HCT116 (cell line): ENCODE measurements at regions not wholly inside any gene's neighbourhood (a gene's known extent, or its start where the extent isn't known, plus 50 kb on each side); places are given as distances from the start of the nearest gene placed in this dataset.

Experiments
- ATAC-seq: fragments of 200-7000 bp; cut with Tn5 transposase; 2 replicates; pipeline ENCODE4 v1.9.1; 2020; ENCODE audit warnings: mild to moderate bottlenecking, moderate library complexity
- BruUV-seq: library from RNA; stranded (reverse); fragments of 400-500 nt; replicated peaks from 2 replicates; lab custom pipeline; 2021; lab: Mats Ljungman, UMichigan
- CTCF ChIA-PET: fragments of 300-600 bp; sonication (Branson Sonifier 250); formaldehyde crosslinking; loops from one replicate; lab custom pipeline; 2021; ENCODE audit warnings: antibody characterized with exemption; lab: Charles Lee
- POLR2A ChIA-PET: fragments of 300-600, 350-600 bp; sonication (Branson Sonifier 250); formaldehyde crosslinking; loops from one replicate; lab custom pipeline; 2021; ENCODE audit warnings: antibody characterized with exemption; lab: Charles Lee
- RAD21 ChIA-PET, 2 experiments: fragments of 300-600 bp; sonication (Branson Sonifier 250); formaldehyde crosslinking; loops; one replicate each; lab custom pipeline; 2023; ENCODE audit warnings: low total read pairs in 2 of 2; ENCODE audit not compliant: uncharacterized antibody in 2 of 2, unreplicated experiment in 2 of 2, low non-redundant PET in 1 of 2; lab: Charles Lee
- DNase-seq: peaks from one replicate; pipeline ENCODE4 v3.0.0-alpha.2; 2010; ENCODE audit warnings: low read depth, low spot score
- H2AFZ ChIP-seq: fragments of 200-600 bp; shearing (Covaris generic), sonication (generic); 2 replicates; pipeline ENCODE4 v1.6.1; 2017; ENCODE audit warnings: low read depth, mixed run types, mixed read lengths, antibody characterized with exemption, low read length; ENCODE audit not compliant: poor library complexity, severe bottlenecking
- H3K27ac ChIP-seq: 2 replicates; pipeline ENCODE4 v1.5.1; 2012; ENCODE audit warnings: low read depth, low read length
- H3K27me3 ChIP-seq: fragments of 200-600 bp; sonication (generic); 2 replicates; pipeline ENCODE4 v1.6.1; 2016; ENCODE audit warnings: mixed run types, low read length, mixed read lengths; ENCODE audit not compliant: insufficient read depth
- H3K36me3 ChIP-seq, 2 experiments: fragments of 200-500 bp in 1 of 2; fragments of 200-600 bp in 1 of 2; sonication (Bioruptor generic) in 1 of 2; sonication (generic) in 1 of 2; 2 replicates each; pipeline versions ENCODE4 v1.5.1 to v1.6.1; 2014 to 2016; ENCODE audit warnings: low read length in 2 of 2, inconsistent platforms in 1 of 2, mixed read lengths in 1 of 2, mixed run types in 1 of 2; ENCODE audit not compliant: insufficient read depth in 2 of 2, control insufficient read depth in 1 of 2
- H3K4me1 ChIP-seq, 2 experiments: fragments of 200-600 bp in 1 of 2; sonication (generic) in 1 of 2; 2 replicates each; pipeline versions ENCODE4 v1.5.1 to v1.6.1; 2012 to 2017; ENCODE audit warnings: low read length in 2 of 2, inconsistent platforms in 1 of 2, mild to moderate bottlenecking in 1 of 2, mixed read lengths in 1 of 2, mixed run types in 1 of 2, moderate library complexity in 1 of 2; ENCODE audit not compliant: insufficient read depth in 2 of 2, control insufficient read depth in 1 of 2
- H3K4me2 ChIP-seq: fragments of 200-600 bp; sonication (generic); 2 replicates; pipeline ENCODE4 v1.6.1; 2017; ENCODE audit warnings: mixed run types, low read length, mixed read lengths
- H3K4me3 ChIP-seq, 2 experiments: fragments of 200-600 bp in 1 of 2; sonication (generic) in 1 of 2; replicated peaks in 1 of 2; 2 replicates each; pipeline ENCODE4 v1.5.1; 2011 to 2016; ENCODE audit warnings: low read length in 2 of 2, control low read depth in 1 of 2, low read depth in 1 of 2, mild to moderate bottlenecking in 1 of 2, mixed read lengths in 1 of 2, mixed run types in 1 of 2
- H3K79me2 ChIP-seq: fragments of 200-600 bp; sonication (generic); 2 replicates; pipeline ENCODE4 v1.6.1; 2017; ENCODE audit warnings: mild to moderate bottlenecking, mixed run types, low read length, moderate library complexity, mixed read lengths; ENCODE audit not compliant: insufficient read depth
- H3K9ac ChIP-seq: fragments of 200-600 bp; sonication (generic); 2 replicates; pipeline ENCODE4 v1.6.1; 2016; ENCODE audit warnings: low read length, mixed read lengths
- H3K9me2 ChIP-seq: fragments of 200-600 bp; sonication (generic), shearing (Covaris generic); 2 replicates; pipeline ENCODE4 v1.6.1; 2017; ENCODE audit warnings: mixed run types, mild to moderate bottlenecking, moderate library complexity; ENCODE audit not compliant: insufficient read depth
- H3K9me3 ChIP-seq, 2 experiments: fragments of 200-500 bp in 1 of 2; fragments of 200-600 bp in 1 of 2; sonication (Bioruptor generic) in 1 of 2; sonication (generic) in 1 of 2; 2 replicates each; pipeline ENCODE4 v1.6.1; 2014 to 2017; ENCODE audit warnings: low read length in 2 of 2, mixed read lengths in 2 of 2, inconsistent platforms in 1 of 2, low read depth in 1 of 2, mild to moderate bottlenecking in 1 of 2, mixed run types in 1 of 2, moderate library complexity in 1 of 2; ENCODE audit not compliant: control insufficient read depth in 1 of 2, insufficient read depth in 1 of 2
- H4K20me1 ChIP-seq: fragments of 200-600 bp; sonication (generic), shearing (Covaris generic); 2 replicates; pipeline ENCODE4 v1.6.1; 2017; ENCODE audit warnings: mixed run types, mild to moderate bottlenecking, moderate library complexity; ENCODE audit not compliant: insufficient read depth
- ATF3 ChIP-seq: IDR thresholded peaks from 2 replicates; pipeline ENCODE4 v1.6.1; 2012
- EGR1 ChIP-seq: IDR thresholded peaks from 2 replicates; pipeline ENCODE4 v1.6.1; 2012; ENCODE audit warnings: low read depth
- JUND ChIP-seq: IDR thresholded peaks from 2 replicates; pipeline ENCODE4 v1.6.1; 2012
- RAD21 ChIP-seq: IDR thresholded peaks from 2 replicates; pipeline ENCODE4 v1.6.1; 2012; ENCODE audit warnings: low read depth, mild to moderate bottlenecking
- REST ChIP-seq: IDR thresholded peaks from 2 replicates; pipeline ENCODE4 v1.6.1; 2012; ENCODE audit warnings: low read depth
- SP1 ChIP-seq: IDR thresholded peaks from 2 replicates; pipeline ENCODE4 v1.6.1; 2012; ENCODE audit warnings: low read depth
- YY1 ChIP-seq: IDR thresholded peaks from 2 replicates; pipeline ENCODE4 v1.6.1; 2011; ENCODE audit warnings: low read length, low read depth, moderate library complexity, mild to moderate bottlenecking; ENCODE audit not compliant: insufficient replicate concordance; ENCODE audit errors: extremely low read depth
- ZNF274 ChIP-seq: fragments of 200-500 bp; sonication (Bioruptor generic); IDR thresholded peaks from 2 replicates; pipeline ENCODE4 v1.6.1; 2014; ENCODE audit warnings: mild to moderate bottlenecking, low read depth, low read length, inconsistent platforms
- intact Hi-C: fragments of 100-400 bp; cut with micrococcal nuclease; formaldehyde crosslinking; loops from 2 replicates; pipeline ENCODE4 v1.10.0; 2022
- TF ChIP-seq, protein P1 (sequence below), 3 experiments: fragments of 200-600 bp in 1 of 3; sonication (generic) in 1 of 3; IDR thresholded peaks in 2 of 3; conservative IDR thresholded peaks in 1 of 3; 2 replicates each; pipeline ENCODE4 v1.5.1; 2012 to 2017; ENCODE audit warnings: low read depth in 2 of 3, low read length in 2 of 3, antibody characterized with exemption in 1 of 3, borderline replicate concordance in 1 of 3, control low read depth in 1 of 3, mild to moderate bottlenecking in 1 of 3, mixed read lengths in 1 of 3, mixed run types in 1 of 3, moderate library complexity in 1 of 3; ENCODE audit not compliant: insufficient read depth in 1 of 3

GRCh38 chr1:224800486-224801119 is 128.9 kb upstream of the DNAH14 start (continued):
- no peak for TF ChIP-seq REST
- no peak for TF ChIP-seq RAD21
- no peak for TF ChIP-seq SP1
- no peak for TF ChIP-seq EGR1
- no peak for TF ChIP-seq YY1
- TF ChIP-seq ZNF274, result no peak
- TF ChIP-seq ATF3, result no peak
- TF ChIP-seq JUND, result no peak

GRCh38 chr1:224801844-224802490 is 127.5 kb upstream of the DNAH14 start:
- no peak for DNase-seq
- Histone ChIP-seq H3K4me2 (no peak overlapping the region), H3K9ac (no peak overlapping the region), H3K4me1 (no peaks in the 10 kb centered on the region), H4K20me1 (no peaks in the 10 kb centered on the region), H3K9me2 (no peaks in the 10 kb centered on the region), H3K9me3 (no peaks in the 10 kb centered on the region), H3K4me3 (no peak overlapping the region), H2AFZ (no peak overlapping the region), H3K27me3 (no peaks in the 10 kb centered on the region), H3K27ac (no peak overlapping the region), H3K36me3 (no peaks in the 10 kb centered on the region), H3K79me2 (no peaks in the 10 kb centered on the region)
- ChIA-PET RAD21 (no interaction called here), CTCF (no interaction called here), POLR2A (no interaction called here)
- no peak for ATAC-seq
- no TSS peak for BruUV-seq
- TF ChIP-seq, protein P1, sequence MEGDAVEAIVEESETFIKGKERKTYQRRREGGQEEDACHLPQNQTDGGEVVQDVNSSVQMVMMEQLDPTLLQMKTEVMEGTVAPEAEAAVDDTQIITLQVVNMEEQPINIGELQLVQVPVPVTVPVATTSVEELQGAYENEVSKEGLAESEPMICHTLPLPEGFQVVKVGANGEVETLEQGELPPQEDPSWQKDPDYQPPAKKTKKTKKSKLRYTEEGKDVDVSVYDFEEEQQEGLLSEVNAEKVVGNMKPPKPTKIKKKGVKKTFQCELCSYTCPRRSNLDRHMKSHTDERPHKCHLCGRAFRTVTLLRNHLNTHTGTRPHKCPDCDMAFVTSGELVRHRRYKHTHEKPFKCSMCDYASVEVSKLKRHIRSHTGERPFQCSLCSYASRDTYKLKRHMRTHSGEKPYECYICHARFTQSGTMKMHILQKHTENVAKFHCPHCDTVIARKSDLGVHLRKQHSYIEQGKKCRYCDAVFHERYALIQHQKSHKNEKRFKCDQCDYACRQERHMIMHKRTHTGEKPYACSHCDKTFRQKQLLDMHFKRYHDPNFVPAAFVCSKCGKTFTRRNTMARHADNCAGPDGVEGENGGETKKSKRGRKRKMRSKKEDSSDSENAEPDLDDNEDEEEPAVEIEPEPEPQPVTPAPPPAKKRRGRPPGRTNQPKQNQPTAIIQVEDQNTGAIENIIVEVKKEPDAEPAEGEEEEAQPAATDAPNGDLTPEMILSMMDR (IDR thresholded peaks at IDR 0.05 in 2 of 3, conservative IDR thresholded peaks at IDR 0.05 in 1 of 3; ENCODE audit: borderline replicate concordance in 1 of 3, insufficient read depth in 1 of 3, low read depth in 2 of 3, low read length in 2 of 3), result no peak
- intact Hi-C loops, result no loop called here
